GM23248 (cell line): ENCODE measurements at regions not wholly inside any gene's neighbourhood (a gene's known extent, or its start where the extent isn't known, plus 50 kb on each side); places are given as distances from the start of the nearest gene placed in this dataset.

Experiments used
- EZH2 ChIP-seq: fragments of 200-600 bp; sonication (generic); IDR thresholded peaks from 2 replicates; pipeline ENCODE4 v1.6.1; 2018; ENCODE audit warnings: antibody characterized with exemption, mild to moderate bottlenecking; ENCODE audit not compliant: insufficient read depth, poor library complexity, severe bottlenecking
- EZH2phosphoT487 ChIP-seq: fragments of 200-600 bp; sonication (generic); IDR thresholded peaks from 2 replicates; pipeline ENCODE4 v1.6.1; 2018; ENCODE audit warnings: antibody characterized with exemption, moderate library complexity, mild to moderate bottlenecking, low read depth; ENCODE audit not compliant: insufficient read depth

GRCh38 chr5:107090506-107090905, 580.2 kb downstream of the EFNA5 start:
- TF ChIP-seq EZH2, result no peak
- no peak for TF ChIP-seq EZH2phosphoT487
